Stimulated activated CD4-positive, alpha-beta T cell treated with anti-CD3 and anti-CD28 coated beads, Interleukin-1b, Interleukin-23, amount 100 ng/mL, for 4 hours (primary cell): ENCODE measurements at regions not wholly inside any gene's neighbourhood (a gene's known extent, or its start where the extent isn't known, plus 50 kb on each side); places are given as distances from the start of the nearest gene placed in this dataset.

ENCODE experiments used
- DNase-seq, 2 donors: peaks; one replicate each; pipeline ENCODE4 v3.0.0-alpha.2; 2020; ENCODE audit warnings: low read depth in 2 of 2

- no peak for DNase-seq
Observed at GRCh38 chr13:21318891-21319532, 140.1 kb downstream of the ZDHHC20 start.

- DNase-seq, result no peak
Observed at GRCh38 chr13:21319869-21320641, 139.0 kb downstream of the ZDHHC20 start.

- no peak for DNase-seq
Observed at GRCh38 chr13:21320642-21321034, 138.5 kb downstream of the ZDHHC20 start.

- DNase-seq, result no peak
Observed at GRCh38 chr13:21321269-21321668, 137.8 kb downstream of the ZDHHC20 start.

- DNase-seq, result no peak
Observed at GRCh38 chr13:21322327-21322965, 136.7 kb downstream of the ZDHHC20 start.
